Ascending aorta (tissue), 2 donors: ENCODE measurements at regions not wholly inside any gene's neighbourhood (a gene's known extent, or its start where the extent isn't known, plus 50 kb on each side); places are given as distances from the start of the nearest gene placed in this dataset.

Experiments
- DNase-seq, 2 donors: peaks; one replicate each; pipeline ENCODE4 v3.0.0-alpha.2; 2019; ENCODE audit warnings: low spot score in 2 of 2
- H3K27ac ChIP-seq, 2 donors: fragments of 200-600 bp; sonication (generic); one replicate each; pipeline ENCODE4 v1.5.1; 2016 to 2017; ENCODE audit warnings: mild to moderate bottlenecking in 1 of 2
- H3K27me3 ChIP-seq: fragments of 200-600 bp; sonication (generic); one replicate; pipeline ENCODE4 v1.5.1; 2017
- H3K36me3 ChIP-seq, 2 donors: fragments of 200-600 bp; sonication (generic); one replicate each; pipeline ENCODE4 v1.5.1; 2016
- H3K4me1 ChIP-seq, 2 donors: fragments of 200-600 bp; sonication (generic); one replicate each; pipeline ENCODE4 v1.5.1; 2016 to 2017; ENCODE audit warnings: mild to moderate bottlenecking in 1 of 2
- H3K4me3 ChIP-seq, 2 donors: fragments of 200-600 bp; sonication (generic); one replicate each; pipeline ENCODE4 v1.5.1; 2016 to 2017; ENCODE audit warnings: mild to moderate bottlenecking in 1 of 2
- H3K9me3 ChIP-seq, 2 donors: fragments of 200-600 bp; sonication (generic); one replicate each; pipeline ENCODE4 v1.5.1; 2016
- intact Hi-C: fragments of 100-400 bp; cut with DNase I; formaldehyde crosslinking; loops from one replicate; pipeline ENCODE4 v1.15.1; 2023
- TF ChIP-seq, protein P1 (sequence below), 3 experiments: fragments of 200-600 bp in 2 of 3; fragments of 450-650 bp in 1 of 3; sonication (generic) in 2 of 3; IDR thresholded peaks; one replicate each; pipeline ENCODE4 v1.5.1; 2016 to 2019; ENCODE audit warnings: antibody characterized with exemption in 3 of 3, mild to moderate bottlenecking in 1 of 3, moderate library complexity in 1 of 3

DNA sequence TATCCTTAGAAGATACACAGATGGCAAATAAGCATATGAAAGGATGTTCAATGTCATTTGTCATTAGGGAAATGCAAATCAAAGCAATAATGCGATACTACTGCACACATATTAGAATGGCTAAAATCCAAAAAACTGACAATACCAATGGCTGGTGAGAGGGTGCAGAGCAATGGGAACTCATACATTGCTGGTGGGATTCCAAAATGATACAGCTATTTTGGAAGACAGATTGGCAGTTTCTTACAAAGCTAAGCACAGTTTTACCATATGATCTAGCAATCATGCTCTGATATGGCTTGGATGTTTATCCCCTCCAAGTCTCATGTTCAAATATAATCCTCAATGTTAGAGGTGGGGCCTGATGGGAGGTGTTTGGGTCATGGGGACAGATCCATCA, 122.6 kb downstream of the KCTD15 start:
- no peaks in the 10 kb centered on the region for H3K36me3 ChIP-seq
- no peak for DNase-seq
- TF ChIP-seq, protein P1, sequence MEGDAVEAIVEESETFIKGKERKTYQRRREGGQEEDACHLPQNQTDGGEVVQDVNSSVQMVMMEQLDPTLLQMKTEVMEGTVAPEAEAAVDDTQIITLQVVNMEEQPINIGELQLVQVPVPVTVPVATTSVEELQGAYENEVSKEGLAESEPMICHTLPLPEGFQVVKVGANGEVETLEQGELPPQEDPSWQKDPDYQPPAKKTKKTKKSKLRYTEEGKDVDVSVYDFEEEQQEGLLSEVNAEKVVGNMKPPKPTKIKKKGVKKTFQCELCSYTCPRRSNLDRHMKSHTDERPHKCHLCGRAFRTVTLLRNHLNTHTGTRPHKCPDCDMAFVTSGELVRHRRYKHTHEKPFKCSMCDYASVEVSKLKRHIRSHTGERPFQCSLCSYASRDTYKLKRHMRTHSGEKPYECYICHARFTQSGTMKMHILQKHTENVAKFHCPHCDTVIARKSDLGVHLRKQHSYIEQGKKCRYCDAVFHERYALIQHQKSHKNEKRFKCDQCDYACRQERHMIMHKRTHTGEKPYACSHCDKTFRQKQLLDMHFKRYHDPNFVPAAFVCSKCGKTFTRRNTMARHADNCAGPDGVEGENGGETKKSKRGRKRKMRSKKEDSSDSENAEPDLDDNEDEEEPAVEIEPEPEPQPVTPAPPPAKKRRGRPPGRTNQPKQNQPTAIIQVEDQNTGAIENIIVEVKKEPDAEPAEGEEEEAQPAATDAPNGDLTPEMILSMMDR (IDR thresholded peaks at IDR 0.05) = no peak
- H3K27me3 ChIP-seq = no peaks in the 10 kb centered on the region
- intact Hi-C loops = no loop called here
- H3K9me3 ChIP-seq = no peaks in the 10 kb centered on the region
- no peaks in the 10 kb centered on the region for H3K4me1 ChIP-seq
- no peak overlapping the region for H3K27ac ChIP-seq
- no peak overlapping the region for H3K4me3 ChIP-seq

DNA sequence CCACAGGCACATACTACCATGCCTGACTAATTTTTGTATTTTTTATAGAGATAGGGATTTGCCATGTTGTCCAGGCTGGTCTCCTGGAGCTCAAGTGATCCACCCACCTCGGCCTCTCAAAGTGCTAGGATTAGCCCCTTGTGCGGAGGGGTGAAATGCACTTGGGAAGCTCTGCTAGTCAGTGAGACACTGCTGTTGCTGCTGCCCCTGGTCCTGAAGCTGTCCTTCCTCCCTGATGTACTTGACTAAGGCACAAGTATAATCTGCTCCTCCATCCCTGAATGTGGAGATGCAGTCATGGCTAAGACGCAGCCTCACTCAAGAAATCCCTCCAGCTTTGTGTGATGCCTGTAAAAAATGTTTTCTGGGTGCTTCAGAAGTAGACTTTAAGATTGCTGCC, 124.5 kb downstream of the KCTD15 start:
- intact Hi-C loops = no loop called here
- H3K9me3 ChIP-seq = no peaks in the 10 kb centered on the region
- TF ChIP-seq, protein P1 (IDR thresholded peaks at IDR 0.05) = no peak
- H3K36me3 ChIP-seq = no peaks in the 10 kb centered on the region
- no peak for DNase-seq
- no peaks in the 10 kb centered on the region for H3K4me1 ChIP-seq
- no peak overlapping the region for H3K27ac ChIP-seq
- H3K27me3 ChIP-seq = no peaks in the 10 kb centered on the region
- H3K4me3 ChIP-seq = no peak overlapping the region

GRCh38 chr19:33926306-33926705, 129.6 kb downstream of the KCTD15 start:
- TF ChIP-seq, protein P1 (IDR thresholded peaks at IDR 0.05) = no peak
- Histone ChIP-seq H3K4me3 (no peak overlapping the region), H3K27me3 (no peaks in the 10 kb centered on the region), H3K9me3 (no peaks in the 10 kb centered on the region), H3K36me3 (no peaks in the 10 kb centered on the region), H3K27ac (no peak overlapping the region), H3K4me1 (no peaks in the 10 kb centered on the region)
- no peak for DNase-seq
- intact Hi-C loops = no loop called here

DNA sequence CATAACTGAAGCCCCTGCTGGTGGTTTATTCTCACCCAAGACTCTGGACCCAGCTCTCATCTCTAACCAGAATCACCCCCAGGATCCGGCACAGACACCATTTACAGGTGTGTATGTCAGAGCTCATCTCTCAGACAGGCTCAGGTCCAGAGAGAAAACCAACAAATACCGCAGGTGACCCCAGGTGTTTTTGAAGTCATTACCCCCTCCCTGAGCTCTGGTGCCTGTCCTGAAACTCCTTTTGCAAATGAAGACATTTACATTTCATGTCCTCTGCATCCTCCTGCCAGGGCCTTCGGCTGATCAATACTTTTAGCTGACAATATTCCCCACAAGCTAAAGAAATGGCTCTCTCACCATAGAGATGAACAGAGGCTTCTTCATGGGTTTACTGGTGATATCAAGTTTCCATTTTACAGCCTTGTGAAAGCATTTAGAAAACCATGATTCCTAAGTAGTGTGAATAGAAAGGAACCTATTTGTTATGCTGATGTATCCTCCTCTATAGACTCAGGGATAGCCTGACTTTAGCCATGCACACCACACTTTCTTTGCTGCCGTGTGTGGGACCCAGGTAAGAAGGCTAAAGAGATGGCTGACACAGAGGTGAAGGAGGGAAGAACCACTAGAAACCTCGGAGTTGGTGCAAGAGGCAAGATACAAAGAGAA, 131.3 kb downstream of the KCTD15 start:
- Histone ChIP-seq H3K4me1 (no peaks in the 10 kb centered on the region), H3K36me3 (no peaks in the 10 kb centered on the region), H3K27me3 (no peaks in the 10 kb centered on the region), H3K27ac (no peak overlapping the region), H3K9me3 (no peaks in the 10 kb centered on the region), H3K4me3 (no peak overlapping the region)
- TF ChIP-seq, protein P1 (IDR thresholded peaks at IDR 0.05) = no peak
- intact Hi-C loops = no loop called here
- DNase-seq = no peak

- intact Hi-C loops = no loop called here
- no peaks in the 10 kb centered on the region for H3K36me3 ChIP-seq
- no peaks in the 10 kb centered on the region for H3K4me1 ChIP-seq
- DNase-seq = no peak
- H3K27ac ChIP-seq = no peak overlapping the region
- H3K9me3 ChIP-seq = peaks cover 0 to 6% of the 10 kb centered on the region in 2 donors
- H3K4me3 ChIP-seq = no peak overlapping the region
- TF ChIP-seq, protein P1 (IDR thresholded peaks at IDR 0.05) = no peak
- H3K27me3 ChIP-seq = no peaks in the 10 kb centered on the region
Observed at GRCh38 chr19:33928458-33928950, 131.8 kb downstream of the KCTD15 start.
